Progenitor cell of endocrine pancreas (in vitro differentiated cells): ENCODE measurements at regions not wholly inside any gene's neighbourhood (a gene's known extent, or its start where the extent isn't known, plus 50 kb on each side); places are given as distances from the start of the nearest gene placed in this dataset.

ENCODE experiments used
- DNase-seq: peaks from one replicate; pipeline ENCODE4 v3.0.0; 2021; ENCODE audit warnings: low spot score; ENCODE audit not compliant: unreplicated experiment
- H3K27ac Mint-ChIP-seq: 2 replicates; pipeline ENCODE4 v1.8.0; 2021; ENCODE audit warnings: mild to moderate bottlenecking, moderate library complexity, mixed read lengths
- H3K27me3 Mint-ChIP-seq: 2 replicates; pipeline ENCODE4 v1.8.0; 2021; ENCODE audit warnings: mixed read lengths
- H3K36me3 Mint-ChIP-seq: 2 replicates; pipeline ENCODE4 v1.8.0; 2022; ENCODE audit warnings: mixed read lengths; ENCODE audit not compliant: insufficient read depth
- H3K4me1 Mint-ChIP-seq: 2 replicates; pipeline ENCODE4 v1.8.0; 2021; ENCODE audit warnings: low read depth, mixed read lengths
- H3K4me3 Mint-ChIP-seq: 2 replicates; pipeline ENCODE4 v1.8.0; 2021; ENCODE audit warnings: low read depth, mild to moderate bottlenecking, moderate library complexity, mixed read lengths
- H3K9me3 Mint-ChIP-seq: 2 replicates; pipeline ENCODE4 v1.8.0; 2021; ENCODE audit warnings: low read depth, mixed read lengths
- TF ChIP-seq, protein P1 (sequence below): fragments of 200-600 bp; sonication (generic); IDR thresholded peaks from one replicate; pipeline ENCODE4 v1.5.0; 2021; ENCODE audit warnings: antibody characterized with exemption, mild to moderate bottlenecking; ENCODE audit not compliant: unreplicated experiment

DNA sequence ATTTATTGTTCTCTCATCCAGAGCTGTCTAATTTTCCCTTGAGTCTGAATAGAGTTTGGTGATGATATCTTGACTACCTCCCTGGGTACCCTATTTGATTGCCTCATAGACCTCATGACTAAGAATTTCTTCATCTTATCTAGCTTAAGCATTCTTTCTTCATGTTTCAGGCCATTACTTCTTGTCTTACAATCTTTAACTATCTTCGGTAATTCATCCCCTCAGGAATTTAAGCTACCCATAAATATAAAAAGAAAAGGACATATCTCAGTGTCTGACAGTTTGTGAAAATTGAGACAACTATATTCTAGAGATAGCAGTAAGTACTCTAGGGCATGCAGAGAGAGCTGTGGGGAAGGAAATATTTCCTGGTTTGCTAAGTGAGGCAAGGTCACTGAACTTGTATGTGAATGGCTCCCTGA lies 466.1 kb upstream of the GRID2 start:
- H3K4me1 Mint-ChIP-seq: peaks cover 20% of the 10 kb centered on the region

DNA sequence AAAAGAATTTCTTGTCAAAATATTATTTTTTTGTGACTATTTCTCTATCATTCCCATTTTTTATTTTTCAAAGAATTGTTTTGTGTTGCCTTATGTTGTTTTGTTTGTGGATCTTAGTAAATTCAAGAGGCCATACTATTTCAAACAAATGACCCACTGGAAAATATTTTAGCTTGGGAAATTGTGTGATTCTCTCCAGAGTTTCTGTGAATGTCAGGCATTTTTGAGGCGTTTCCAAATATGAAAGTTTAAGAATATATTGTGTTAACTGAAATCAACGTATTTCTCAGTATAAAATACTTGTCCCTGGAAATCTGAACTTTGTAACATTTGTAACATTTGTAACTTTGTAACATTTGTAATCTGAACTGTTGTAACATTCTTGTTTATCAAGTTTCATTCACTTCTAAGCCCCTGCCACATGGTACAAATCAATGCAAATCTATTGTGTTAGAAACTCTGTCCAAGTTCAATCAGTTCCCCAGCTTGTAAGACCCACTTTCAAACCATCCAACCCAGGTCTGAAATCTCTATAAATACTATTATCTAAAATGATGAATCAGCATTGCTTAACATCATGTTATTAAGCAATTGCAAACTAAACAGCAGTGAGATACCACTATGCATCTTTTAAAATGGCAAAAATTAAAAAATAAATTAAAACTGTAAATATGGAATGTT lies 465.4 kb upstream of the GRID2 start:
- DNase-seq: no peak
- H3K36me3 Mint-ChIP-seq: peaks cover 8% of the 10 kb centered on the region
- TF ChIP-seq, protein P1, sequence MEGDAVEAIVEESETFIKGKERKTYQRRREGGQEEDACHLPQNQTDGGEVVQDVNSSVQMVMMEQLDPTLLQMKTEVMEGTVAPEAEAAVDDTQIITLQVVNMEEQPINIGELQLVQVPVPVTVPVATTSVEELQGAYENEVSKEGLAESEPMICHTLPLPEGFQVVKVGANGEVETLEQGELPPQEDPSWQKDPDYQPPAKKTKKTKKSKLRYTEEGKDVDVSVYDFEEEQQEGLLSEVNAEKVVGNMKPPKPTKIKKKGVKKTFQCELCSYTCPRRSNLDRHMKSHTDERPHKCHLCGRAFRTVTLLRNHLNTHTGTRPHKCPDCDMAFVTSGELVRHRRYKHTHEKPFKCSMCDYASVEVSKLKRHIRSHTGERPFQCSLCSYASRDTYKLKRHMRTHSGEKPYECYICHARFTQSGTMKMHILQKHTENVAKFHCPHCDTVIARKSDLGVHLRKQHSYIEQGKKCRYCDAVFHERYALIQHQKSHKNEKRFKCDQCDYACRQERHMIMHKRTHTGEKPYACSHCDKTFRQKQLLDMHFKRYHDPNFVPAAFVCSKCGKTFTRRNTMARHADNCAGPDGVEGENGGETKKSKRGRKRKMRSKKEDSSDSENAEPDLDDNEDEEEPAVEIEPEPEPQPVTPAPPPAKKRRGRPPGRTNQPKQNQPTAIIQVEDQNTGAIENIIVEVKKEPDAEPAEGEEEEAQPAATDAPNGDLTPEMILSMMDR: no peak

More for the DNA sequence above, 466.1 kb upstream of the GRID2 start:
- Mint-ChIP-seq H3K27ac (peak overlapping the region; percentile 38), H3K27me3 (no peaks in the 10 kb centered on the region), H3K4me3 (no peak overlapping the region), H3K9me3 (peaks cover 47% of the 10 kb centered on the region), H3K36me3 (peaks cover 10% of the 10 kb centered on the region)
- no peak for DNase-seq
- TF ChIP-seq, protein P1: no peak

DNA sequence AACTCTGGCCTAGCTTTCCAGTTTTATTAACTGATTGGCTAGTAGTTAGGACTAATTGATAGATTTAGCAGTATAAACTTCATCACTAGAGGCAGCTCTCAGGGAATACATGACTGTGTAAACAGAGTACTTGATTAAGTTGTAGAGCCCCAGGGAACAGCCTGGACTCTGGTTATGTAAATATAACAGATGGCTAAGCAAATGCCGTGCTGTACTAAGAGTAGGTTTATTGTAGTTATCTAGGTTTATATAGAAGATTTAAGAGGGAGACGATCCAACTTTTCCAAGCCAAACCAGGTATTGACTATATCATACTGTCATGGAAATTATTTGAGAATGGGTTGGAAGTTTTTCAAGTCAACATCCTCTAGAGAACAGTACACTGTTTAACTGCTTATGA lies 463.4 kb upstream of the GRID2 start:
- Mint-ChIP-seq H3K4me1 (peaks cover 20% of the 10 kb centered on the region), H3K9me3 (peaks cover 24% of the 10 kb centered on the region), H3K27me3 (no peaks in the 10 kb centered on the region), H3K27ac (no peak overlapping the region), H3K4me3 (no peak overlapping the region), H3K36me3 (peaks cover 6% of the 10 kb centered on the region)
- no peak for DNase-seq
- TF ChIP-seq, protein P1: no peak

More for the DNA sequence above, 465.4 kb upstream of the GRID2 start:
- Mint-ChIP-seq H3K4me1 (peaks cover 20% of the 10 kb centered on the region), H3K9me3 (peaks cover 44% of the 10 kb centered on the region), H3K4me3 (no peak overlapping the region), H3K27ac (no peak overlapping the region), H3K27me3 (no peaks in the 10 kb centered on the region)

- no peak overlapping the region for H3K27ac Mint-ChIP-seq
- no peak overlapping the region for H3K4me3 Mint-ChIP-seq
- DNase-seq: no peak
- H3K4me1 Mint-ChIP-seq: no peaks in the 10 kb centered on the region
- H3K27me3 Mint-ChIP-seq: no peaks in the 10 kb centered on the region
- peaks cover 3% of the 10 kb centered on the region for H3K36me3 Mint-ChIP-seq
- H3K9me3 Mint-ChIP-seq: peaks cover 11% of the 10 kb centered on the region
- TF ChIP-seq, protein P1: no peak
Measured at GRCh38 chr4:91846233-91846632, 457.5 kb upstream of the GRID2 start.

DNA sequence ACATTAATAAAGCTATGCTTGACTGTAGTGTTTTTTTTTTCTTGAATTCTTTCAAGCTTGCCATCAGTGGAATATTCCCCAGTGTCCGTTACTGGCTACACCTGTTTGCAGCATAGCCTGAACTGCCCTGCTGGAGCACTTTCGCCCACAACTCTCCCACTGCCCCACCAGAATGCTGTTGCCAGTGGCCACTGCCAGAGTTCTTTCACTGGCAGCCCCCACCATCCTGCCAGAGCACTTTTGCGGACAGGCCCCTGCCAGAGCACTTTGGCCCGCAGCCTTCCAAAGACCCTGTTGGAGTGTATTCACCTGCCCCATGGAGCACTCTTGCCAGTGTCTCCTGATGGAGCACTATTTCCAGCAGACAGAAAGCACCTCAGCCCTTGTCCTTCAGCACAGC lies 452.3 kb upstream of the GRID2 start:
- Mint-ChIP-seq H3K36me3 (no peaks in the 10 kb centered on the region), H3K4me3 (no peak overlapping the region), H3K4me1 (no peaks in the 10 kb centered on the region), H3K27ac (no peak overlapping the region), H3K9me3 (peaks cover 2% of the 10 kb centered on the region), H3K27me3 (no peaks in the 10 kb centered on the region)
- DNase-seq: no peak
- TF ChIP-seq, protein P1: no peak
